ENCODE measurements at regions not wholly inside any gene's neighbourhood (a gene's known extent, or its start where the extent isn't known, plus 50 kb on each side); places are given as distances from the start of the nearest gene placed in this dataset.

- ATAC-seq: no peak
- no peak for TF ChIP-seq CREB5 (CRISPR knock-in tag; IDR thresholded peaks at IDR 0.05; ENCODE audit: low read depth)
- TF ChIP-seq PPARA (CRISPR knock-in tag; IDR thresholded peaks at IDR 0.05; ENCODE audit: borderline replicate concordance): no peak
- no peak for TF ChIP-seq ZNF8 (CRISPR knock-in tag; IDR thresholded peaks at IDR 0.05)
- TF ChIP-seq ZC3H10 (CRISPR knock-in tag; IDR thresholded peaks at IDR 0.05): no peak
- no peak for TF ChIP-seq TSHZ2 (CRISPR knock-in tag; IDR thresholded peaks at IDR 0.05)
- TF ChIP-seq BACH2 (CRISPR knock-in tag; IDR thresholded peaks at IDR 0.05; ENCODE audit: borderline replicate concordance): no peak
- TF ChIP-seq TOX (CRISPR knock-in tag; IDR thresholded peaks at IDR 0.05; ENCODE audit: borderline replicate concordance): no peak
- no peak for TF ChIP-seq CSDC2 (CRISPR knock-in tag; IDR thresholded peaks at IDR 0.05)
- TF ChIP-seq OSR1 (CRISPR knock-in tag; IDR thresholded peaks at IDR 0.05): no peak
- TF ChIP-seq ESRRG (CRISPR knock-in tag; IDR thresholded peaks at IDR 0.05): no peak
- no peak for TF ChIP-seq PATZ1 (CRISPR knock-in tag; IDR thresholded peaks at IDR 0.05; ENCODE audit: borderline replicate concordance)
- no peak for TF ChIP-seq POU6F1 (CRISPR knock-in tag; IDR thresholded peaks at IDR 0.05; ENCODE audit: borderline replicate concordance, low read depth)
- TF ChIP-seq ARNTL (CRISPR knock-in tag; IDR thresholded peaks at IDR 0.05; ENCODE audit: borderline replicate concordance, low read depth): no peak
- no peak for TF ChIP-seq CSRNP3 (CRISPR knock-in tag; IDR thresholded peaks at IDR 0.05)
- TF ChIP-seq ZNF70 (CRISPR knock-in tag; IDR thresholded peaks at IDR 0.05): no peak
- no peak for TF ChIP-seq SNAI2 (CRISPR knock-in tag; IDR thresholded peaks at IDR 0.05)
- no peak for TF ChIP-seq TCF4 (CRISPR knock-in tag; IDR thresholded peaks at IDR 0.05; ENCODE audit: borderline replicate concordance)
- no peak for TF ChIP-seq RARB (CRISPR knock-in tag; IDR thresholded peaks at IDR 0.05)
Measured at GRCh38 chr2:143903172-143903856, 616.6 kb downstream of the ZEB2 start.

- peak; percentile 95 for ATAC-seq
Measured at GRCh38 chr2:143901185-143901842, 618.6 kb downstream of the ZEB2 start.

GRCh38 chr2:143899987-143900386 lies 619.9 kb downstream of the ZEB2 start:
- ATAC-seq: no peak
- TF ChIP-seq ZNF70 (CRISPR knock-in tag; IDR thresholded peaks at IDR 0.05) (no peak), TCF4 (CRISPR knock-in tag; IDR thresholded peaks at IDR 0.05; ENCODE audit: borderline replicate concordance) (no peak), ARNTL (CRISPR knock-in tag; IDR thresholded peaks at IDR 0.05; ENCODE audit: borderline replicate concordance, low read depth) (no peak), PPARA (CRISPR knock-in tag; IDR thresholded peaks at IDR 0.05; ENCODE audit: borderline replicate concordance) (no peak), GLIS3 (CRISPR knock-in tag; IDR thresholded peaks at IDR 0.05) (no peak), POU6F1 (CRISPR knock-in tag; IDR thresholded peaks at IDR 0.05; ENCODE audit: borderline replicate concordance, low read depth) (no peak), PATZ1 (CRISPR knock-in tag; IDR thresholded peaks at IDR 0.05; ENCODE audit: borderline replicate concordance) (no peak), TOX (CRISPR knock-in tag; IDR thresholded peaks at IDR 0.05; ENCODE audit: borderline replicate concordance) (no peak), RARB (CRISPR knock-in tag; IDR thresholded peaks at IDR 0.05) (no peak), OSR1 (CRISPR knock-in tag; IDR thresholded peaks at IDR 0.05) (no peak), ISL1 (CRISPR knock-in tag; IDR thresholded peaks at IDR 0.05) (no peak), ZNF565 (CRISPR knock-in tag; conservative IDR thresholded peaks at IDR 0.05; ENCODE audit: low read depth) (no peak)

More at GRCh38 chr2:143901185-143901842, 618.6 kb downstream of the ZEB2 start:
- no peak for TF ChIP-seq ESRRG (CRISPR knock-in tag; IDR thresholded peaks at IDR 0.05)
- no peak for TF ChIP-seq TOX (CRISPR knock-in tag; IDR thresholded peaks at IDR 0.05; ENCODE audit: borderline replicate concordance)
- TF ChIP-seq ARNTL (CRISPR knock-in tag; IDR thresholded peaks at IDR 0.05; ENCODE audit: borderline replicate concordance, low read depth): no peak
- TF ChIP-seq SNAI2 (CRISPR knock-in tag; IDR thresholded peaks at IDR 0.05): no peak
- no peak for TF ChIP-seq GLIS3 (CRISPR knock-in tag; IDR thresholded peaks at IDR 0.05)
- no peak for TF ChIP-seq ZNF8 (CRISPR knock-in tag; IDR thresholded peaks at IDR 0.05)
- TF ChIP-seq ZFP30 (CRISPR knock-in tag; IDR thresholded peaks at IDR 0.05): no peak
